Kidney capillary endothelial cell (primary cell): ENCODE measurements at regions not wholly inside any gene's neighbourhood (a gene's known extent, or its start where the extent isn't known, plus 50 kb on each side); places are given as distances from the start of the nearest gene placed in this dataset.

Source experiments
- DNase-seq: peaks from one replicate; pipeline ENCODE4 v3.0.0-alpha.2; 2018; ENCODE audit warnings: low spot score

DNA sequence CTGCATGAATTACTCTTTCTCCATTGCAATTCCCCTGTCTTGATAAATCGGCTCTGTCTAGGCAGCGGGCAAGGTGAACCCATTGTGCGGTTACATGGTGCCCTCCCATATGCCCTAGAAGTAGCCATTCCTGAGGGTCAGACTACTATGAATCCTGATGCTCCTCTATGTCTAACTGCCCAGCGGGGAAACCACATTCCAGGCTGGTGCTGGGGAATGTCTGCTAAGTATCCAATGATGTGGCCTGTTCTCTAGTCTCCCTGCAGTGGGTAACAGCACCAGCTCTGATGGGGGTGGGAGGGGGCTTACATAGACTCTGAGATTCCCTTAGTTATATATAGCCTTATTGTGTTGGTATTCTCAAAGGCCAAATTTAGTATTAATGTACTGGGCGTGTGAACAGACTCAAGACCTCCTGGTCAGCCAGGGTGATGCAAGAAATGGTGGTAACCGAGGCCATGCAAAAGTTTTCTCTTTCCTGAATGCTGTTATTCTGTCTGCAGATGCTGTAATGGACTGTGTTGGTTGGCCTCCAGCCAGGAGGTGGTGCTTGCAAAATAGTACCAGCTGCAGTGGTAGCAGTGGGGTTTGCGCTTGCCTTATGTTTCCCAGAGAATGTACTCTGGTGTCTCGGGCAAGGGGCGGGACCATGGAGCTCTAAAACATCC lies 564.8 kb upstream of the SLITRK1 start:
- DNase-seq = no peak

DNA sequence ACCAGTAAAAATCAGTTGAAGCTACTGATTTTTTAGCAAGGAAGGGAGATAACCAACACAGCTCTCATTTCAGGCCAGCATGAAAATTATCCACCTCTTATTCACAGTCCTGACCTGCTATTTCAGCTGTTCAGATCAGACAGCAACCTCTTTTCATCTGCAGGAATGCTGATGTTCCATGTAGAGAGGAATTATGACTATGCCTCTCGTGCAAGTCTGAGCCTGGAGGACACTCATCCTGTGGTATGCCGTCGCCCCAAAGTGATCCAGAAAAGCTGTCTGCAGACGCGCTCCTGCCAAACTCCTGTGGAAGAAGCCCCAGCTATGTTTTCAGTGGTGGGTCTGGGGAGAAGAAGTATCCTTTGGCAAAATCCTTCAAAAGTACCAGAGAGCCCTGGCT lies 563.5 kb upstream of the SLITRK1 start:
- no peak for DNase-seq

DNA sequence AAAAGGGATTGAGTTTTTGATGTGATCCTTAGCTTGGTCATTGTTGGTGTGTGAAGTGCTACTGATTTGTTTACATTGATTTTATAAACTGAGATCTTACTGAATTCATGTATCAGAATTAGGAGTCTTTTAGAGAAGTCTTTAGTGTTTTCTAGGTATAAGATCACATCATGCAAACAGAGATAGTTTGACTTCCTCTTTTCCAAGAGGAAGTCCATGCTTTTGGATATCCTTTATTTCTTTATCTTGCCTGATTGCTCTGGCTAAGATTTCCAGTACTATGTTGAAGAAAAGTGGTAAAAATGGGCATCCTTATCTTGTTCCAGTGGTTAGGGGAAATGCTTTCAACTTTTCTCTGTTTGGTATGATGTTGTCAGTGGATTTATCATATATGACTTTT lies 561.2 kb upstream of the SLITRK1 start:
- no peak for DNase-seq

DNA sequence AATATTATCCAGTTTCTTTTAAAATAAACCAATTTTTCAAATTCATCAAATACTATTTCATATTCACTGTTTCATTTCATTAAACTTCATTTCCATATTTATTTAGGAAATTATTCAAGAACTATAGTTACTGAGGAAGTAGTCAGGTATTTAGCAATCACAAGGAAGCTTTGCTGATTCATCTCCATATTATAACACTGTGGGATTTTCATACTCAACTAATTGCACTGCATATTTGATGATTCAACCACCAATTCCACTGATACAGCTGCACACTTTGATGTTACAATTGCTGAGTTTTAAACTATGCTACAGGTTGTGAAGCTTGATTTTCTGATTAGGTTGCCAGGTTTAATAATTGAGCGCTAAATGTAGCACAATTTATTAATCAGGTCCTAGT lies 556.8 kb upstream of the SLITRK1 start:
- DNase-seq = no peak

DNA sequence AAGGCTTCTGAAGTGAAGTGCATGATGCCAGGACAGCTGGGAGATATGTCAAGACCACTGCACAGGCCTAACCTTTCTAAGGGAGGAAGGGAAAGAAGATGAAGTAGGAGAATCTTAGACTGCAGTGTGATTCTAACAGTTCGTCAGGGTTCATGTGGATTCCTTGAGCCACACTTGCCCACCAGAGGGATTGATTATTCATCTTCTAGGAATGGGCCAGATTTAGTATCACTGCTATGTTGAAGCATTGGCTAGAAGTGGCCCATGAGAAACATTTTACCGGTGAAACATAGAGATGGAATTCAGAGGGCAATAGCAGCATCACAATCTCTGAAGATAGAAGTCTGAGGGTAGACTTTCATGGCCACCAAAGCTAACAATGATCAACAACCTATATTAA lies 550.8 kb upstream of the SLITRK1 start:
- DNase-seq = no peak

DNA sequence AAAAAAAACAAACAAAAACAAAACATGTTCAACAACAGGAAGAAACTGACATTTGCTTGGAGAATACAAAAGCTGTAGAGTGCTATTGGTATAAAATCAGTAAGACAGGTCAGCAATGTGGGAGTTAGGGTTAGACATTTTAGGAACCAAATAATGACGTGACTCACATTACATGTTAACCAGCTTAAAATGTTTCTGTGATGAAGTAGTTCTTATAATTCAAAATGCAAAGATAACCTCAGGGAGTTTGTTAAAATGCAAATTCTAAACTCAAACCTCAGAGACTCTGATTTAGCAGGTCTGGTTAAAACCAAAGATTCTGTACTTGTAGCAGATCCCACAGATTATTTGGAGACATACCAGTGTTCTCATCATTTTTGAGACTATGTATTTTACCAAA lies 549.4 kb upstream of the SLITRK1 start:
- no peak for DNase-seq

DNA sequence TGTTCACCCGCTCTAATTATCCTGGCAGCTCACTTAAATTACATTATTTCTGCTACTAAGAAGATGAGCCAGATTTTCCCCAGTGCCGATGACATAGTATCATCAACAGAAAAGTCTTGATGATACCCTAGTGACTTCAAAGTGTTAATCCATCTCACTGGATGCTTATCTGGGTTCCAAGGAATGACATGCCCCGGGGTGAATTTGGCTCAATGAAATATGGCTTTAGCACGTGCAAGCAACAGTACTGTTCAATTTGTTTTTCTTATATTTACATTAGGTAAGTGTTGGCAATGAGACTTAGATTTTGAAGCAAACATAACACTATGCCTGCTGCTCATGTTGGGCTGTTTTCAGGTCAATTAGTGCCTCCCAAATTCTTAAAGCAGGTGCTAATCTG lies 548.2 kb upstream of the SLITRK1 start:
- DNase-seq = no peak

DNA sequence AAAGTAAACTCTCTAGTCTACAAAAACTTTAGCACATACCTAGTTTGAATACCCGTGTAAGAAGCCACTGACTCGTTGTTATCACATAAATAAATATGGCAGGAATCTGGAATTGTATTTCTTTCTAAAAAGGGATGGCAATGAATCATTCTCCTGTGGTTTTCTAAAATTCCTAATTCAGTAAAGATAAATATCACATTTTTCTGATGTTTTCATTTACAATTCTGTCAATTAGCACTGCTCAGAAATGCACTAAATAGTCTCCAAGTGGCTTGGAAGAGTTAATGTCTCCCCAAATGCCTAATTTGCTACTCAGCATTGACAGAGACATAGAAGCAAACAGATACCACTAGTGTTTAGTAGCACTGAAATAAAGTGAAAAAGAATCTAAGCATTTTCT lies 547.7 kb upstream of the SLITRK1 start:
- DNase-seq = no peak

DNA sequence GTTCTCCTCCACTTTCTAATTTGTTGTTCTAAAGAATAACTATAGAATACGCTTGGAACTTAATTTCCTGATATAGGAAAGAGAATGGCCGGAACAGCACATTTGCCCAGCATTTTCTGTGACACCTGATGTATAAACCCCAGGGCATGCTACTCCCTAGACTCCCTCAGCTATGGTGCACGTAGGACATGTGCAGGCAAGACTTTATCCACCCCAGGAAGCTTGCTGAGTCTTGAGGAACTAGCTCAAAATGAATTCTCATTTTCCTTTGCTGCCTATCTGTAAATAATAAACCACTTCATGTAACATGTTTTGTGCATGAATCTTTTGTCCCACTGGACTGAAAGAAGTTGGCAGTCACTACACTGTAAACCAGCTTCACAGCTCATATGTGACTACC lies 535.8 kb upstream of the SLITRK1 start:
- no peak for DNase-seq

DNA sequence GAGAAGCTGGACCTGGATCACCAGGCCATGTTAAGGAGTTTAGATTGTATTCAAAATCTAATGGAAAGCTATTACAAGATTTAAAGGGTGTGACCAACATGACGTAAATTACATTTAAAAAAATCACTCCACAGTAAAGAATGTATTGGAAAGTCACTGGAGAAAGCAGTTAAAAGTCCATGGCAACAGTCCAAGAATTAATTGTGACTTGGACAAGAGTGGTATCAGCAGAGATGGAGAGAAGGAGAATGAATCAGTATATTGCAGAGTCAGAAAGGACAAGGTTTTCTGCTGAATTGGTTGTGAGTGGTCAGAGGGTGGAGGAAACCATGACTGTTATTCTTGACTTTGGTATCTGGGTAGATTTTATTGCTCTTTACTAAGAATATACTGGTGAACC lies 535.1 kb upstream of the SLITRK1 start:
- DNase-seq = no peak

DNA sequence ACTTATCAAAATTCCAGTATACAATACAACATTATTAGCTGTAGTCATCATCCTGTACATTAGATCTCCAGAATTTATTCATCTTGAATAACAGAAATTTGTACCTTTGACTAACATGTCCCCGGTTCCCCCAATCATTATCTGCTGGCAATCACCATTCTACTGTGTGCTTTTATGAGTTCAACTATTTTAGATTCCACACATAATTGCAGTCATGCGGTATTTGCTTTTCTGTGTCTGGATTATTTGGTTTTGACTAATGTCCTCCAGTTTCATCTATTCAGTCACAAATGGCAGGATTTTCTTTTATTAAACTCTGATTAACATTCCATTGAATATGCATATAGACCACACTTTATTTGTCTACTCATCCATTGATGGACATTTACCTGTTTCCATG lies 530.7 kb upstream of the SLITRK1 start:
- DNase-seq = no peak

DNA sequence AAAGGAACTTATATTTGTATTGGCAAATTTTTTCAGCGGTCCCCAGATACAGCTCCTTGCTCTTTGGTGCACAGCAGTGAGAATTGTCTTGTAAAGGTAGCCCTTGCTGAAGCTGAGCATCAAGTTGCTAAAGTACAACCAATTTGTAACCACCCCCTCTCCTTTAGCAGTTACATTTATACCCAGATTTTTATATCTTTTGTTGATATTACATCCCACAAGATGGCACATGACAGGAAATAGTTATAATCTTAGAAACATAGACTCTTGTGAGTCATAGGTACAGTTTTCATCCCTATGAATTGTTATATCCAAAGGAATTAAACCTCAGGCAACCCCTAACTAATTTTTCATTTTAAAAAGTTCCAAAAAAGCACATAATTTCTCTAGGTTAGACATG lies 523.0 kb upstream of the SLITRK1 start:
- DNase-seq = no peak

DNA sequence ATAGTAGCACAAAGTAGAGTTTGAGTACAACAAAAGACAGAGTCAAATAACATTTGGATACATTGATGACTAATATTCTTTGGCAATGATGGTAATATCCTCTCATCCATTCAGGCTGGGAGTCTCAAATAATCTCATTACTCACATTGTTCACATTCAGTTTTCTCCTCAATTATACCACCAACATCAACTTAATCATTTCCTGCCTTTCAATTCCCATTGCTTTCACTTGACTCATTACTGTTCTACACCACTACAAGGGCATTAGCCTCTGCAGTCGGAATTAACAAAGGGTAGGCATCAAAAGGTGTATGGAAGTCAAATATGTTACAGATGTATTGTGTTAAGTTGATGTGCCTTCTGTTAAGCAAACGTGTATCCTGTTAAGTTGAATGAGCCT lies 518.4 kb upstream of the SLITRK1 start:
- peak; percentile 19 for DNase-seq

DNA sequence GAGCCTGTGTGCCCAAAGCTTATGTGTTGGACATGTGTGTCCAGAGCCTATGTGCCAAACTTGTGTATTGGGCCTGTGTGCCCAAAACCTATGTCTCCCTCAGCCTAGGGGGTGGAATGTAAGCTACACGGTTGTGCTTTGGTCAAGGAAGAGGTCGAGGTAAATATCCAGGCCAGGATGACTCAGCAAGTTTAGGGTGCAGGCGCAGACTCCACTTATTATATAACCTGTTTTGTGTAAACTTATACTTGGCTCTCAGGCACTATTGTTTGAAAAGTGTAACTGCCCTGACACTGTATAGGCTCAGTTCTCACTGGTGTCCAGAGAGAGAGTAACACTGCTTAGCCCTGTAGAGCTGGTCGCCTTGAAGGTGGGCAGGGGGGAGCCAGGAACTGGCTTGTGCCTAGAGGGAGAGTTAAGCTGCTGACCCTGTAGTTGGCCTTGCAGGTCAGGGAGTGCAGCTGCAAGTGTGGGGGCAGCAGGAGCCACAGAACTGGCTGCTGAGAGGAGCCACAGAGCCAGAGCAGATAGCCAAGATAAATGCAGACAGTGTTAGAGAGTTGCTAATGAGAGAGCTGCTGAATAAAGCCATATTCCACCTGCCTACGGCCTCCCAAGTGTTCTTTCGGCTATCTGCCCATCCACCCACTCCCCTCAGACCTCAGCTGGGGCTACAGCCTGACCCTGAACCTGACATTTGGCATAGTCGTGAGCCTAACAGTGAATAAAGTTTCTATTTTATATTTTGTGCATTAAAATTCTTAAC lies 517.2 kb upstream of the SLITRK1 start:
- DNase-seq = no peak

DNA sequence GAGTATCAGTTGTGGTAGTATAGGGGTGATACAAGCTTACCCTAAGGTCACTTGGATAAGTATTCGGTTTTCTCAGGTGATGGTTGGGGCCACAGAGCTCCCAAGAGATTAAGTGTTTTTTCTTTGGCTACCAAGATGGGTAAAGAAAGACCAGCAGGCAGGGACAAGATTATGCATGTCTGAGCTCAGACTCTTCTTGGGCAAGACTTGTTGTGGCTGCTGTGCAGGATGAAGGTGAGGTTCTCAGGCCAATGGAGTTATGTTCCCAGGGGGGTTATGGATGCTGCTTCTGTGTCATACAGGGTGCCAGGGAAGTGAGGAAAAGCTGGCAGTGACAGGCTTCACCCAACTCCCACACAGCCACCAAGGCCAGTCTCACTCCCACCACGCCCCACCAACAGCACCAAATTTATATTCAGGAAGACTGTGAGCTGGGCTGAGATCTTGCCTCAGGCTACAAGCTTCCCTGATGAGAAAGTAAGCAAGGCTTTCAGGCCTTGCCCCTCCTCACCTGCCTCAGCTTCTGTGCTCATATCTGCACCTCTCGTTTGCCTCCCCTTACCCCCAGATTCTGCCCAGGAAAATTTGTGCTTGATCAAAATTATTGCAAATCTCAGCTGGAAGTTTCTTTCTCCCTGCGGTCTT lies 511.8 kb upstream of the SLITRK1 start:
- no peak for DNase-seq

DNA sequence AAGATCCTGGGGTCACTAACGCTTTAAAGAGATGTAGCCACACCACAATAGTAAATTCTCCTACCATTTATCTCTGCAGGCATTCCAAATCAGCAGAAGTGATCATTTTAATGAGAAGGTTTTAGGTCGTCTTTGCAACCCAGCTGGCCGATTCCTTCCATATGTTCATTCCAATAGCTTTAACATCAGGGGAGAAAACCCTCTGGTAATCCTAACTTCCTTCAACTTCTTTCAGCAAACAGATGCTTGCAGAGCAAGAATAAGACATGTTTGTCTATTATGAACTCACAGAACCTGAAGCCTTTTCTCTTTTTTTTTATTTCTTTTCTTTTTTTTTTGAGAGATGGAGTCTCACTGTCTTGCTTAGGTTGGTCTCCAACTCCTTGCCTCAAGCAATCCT lies 498.6 kb upstream of the SLITRK1 start:
- no peak for DNase-seq

DNA sequence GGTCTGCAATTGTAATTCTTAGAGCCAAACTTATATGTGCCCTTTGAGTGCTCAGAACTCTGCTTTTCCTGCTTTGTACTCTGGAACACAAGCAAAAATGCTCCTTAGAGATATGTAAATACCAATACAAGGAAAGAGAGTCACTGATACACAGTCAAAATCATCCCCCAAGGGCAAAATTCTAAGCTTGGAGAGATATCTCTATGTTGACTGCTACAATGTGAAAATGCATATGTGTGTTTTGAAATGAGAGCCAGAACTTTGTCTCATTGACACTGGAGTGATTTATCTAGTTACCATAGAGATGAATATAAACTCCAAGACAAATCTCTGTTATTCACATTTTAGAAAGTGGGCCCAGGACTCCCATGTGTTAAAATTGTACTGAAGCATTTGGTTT lies 494.8 kb upstream of the SLITRK1 start:
- no peak for DNase-seq

DNA sequence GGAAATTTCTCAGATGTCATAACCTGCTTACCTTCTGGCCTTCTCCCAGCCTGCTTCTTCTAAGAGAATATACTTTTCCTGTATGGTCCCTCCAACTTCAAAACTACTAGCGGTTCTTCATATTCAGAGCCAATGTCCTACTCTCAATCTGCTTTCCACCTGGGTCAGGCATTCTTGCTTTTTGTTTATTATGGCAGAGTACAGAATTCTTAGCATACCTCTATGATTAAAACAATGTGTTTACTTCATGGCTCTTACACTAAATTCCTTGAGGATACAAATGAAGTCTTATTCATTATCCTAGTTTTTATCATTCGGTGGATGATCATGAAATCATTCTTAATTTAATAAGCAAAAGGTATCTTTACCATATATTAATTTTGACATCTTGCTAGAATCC lies 484.2 kb upstream of the SLITRK1 start:
- DNase-seq = no peak

DNA sequence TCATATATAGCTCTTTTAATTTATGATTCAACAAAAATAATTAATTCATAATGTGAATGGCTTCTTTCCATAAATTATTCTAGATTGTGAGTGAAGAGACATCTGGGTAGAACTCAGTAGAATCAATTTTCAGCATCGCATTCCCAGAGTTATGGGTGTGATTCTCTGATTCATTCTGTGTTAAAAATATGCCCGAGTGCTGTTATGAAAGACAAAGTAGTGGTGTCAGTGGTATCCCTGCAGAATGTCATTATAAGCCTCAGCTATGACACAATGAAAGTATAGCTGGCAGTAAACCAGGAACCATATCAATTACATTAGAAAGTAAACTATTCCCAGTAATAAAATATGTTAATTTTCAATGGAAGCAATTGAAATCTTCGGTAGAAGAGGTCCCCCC lies 480.5 kb upstream of the SLITRK1 start:
- DNase-seq = no peak

DNA sequence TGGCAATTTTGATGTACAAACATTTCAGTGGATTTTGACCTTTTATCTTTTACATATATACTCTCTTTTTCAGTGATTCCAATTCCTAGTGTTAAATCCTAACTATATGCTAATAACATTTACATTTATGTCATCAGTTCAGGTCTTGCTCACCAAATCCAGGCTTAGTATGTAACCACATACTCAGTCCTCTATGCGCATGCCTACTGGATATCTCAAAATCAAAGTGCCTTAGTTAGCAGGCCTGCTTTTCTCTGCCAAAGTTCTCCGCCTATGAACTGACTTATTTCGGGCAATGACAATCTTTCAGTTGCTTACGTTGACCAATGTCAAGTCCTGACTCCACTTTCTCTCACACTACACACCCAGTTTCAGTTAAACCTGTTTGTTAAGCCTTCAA lies 478.5 kb upstream of the SLITRK1 start:
- DNase-seq = no peak

DNA sequence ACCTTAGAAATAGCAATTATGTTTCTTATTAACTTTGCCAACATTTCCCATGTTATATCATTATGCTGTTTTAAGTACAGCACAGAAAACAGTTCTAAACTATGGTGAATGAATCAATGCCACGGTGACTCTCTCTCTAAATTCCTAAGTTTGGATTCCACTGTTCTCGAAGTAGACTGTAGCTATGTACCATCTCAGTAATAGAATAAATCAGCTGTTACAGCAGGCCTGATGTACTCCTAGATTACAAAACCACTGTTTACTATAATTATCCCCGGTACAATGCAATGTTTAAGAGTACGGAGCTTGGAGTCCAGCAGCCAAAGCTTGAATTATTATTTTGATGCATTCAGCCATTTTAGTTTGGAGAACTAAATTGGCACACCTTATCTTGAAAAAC lies 476.3 kb upstream of the SLITRK1 start:
- no peak for DNase-seq

DNA sequence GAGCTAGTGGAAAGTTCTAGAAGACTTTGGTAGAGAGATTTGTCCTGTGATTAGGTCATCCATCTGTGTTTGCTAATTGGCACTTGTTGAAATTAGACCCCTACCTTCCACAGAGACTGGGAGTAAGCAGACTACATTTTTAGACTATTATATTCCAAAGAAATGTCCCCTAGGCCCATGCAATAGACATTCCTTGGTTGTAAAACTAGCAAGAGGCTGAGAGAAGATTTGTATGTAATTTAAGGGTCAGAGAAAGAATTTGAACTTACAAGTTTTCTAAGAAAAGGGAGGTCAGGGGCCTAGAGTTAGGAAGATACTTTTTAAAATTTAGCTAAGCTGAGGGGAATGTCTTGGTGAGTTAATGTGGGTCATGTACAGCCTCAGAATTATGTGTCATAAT lies 470.7 kb upstream of the SLITRK1 start:
- no peak for DNase-seq

DNA sequence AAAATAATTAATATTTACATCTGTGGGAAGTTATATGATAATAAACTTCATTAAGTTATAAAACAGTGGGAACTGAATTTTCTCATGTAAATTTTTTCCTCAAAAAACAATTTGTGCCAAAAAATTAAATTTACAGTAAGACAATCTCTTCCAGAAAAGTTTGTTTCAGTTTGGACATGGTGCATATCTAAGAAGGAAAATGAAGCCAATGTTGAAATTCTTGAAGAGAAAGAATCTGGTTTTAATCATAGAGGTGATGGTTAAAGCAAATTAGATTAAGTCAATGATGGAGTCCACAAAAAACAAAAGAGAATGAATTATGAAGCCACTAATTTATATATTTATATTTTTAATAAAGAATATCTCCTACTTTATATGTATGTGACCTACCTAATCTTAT lies 457.2 kb upstream of the SLITRK1 start:
- no peak for DNase-seq

DNA sequence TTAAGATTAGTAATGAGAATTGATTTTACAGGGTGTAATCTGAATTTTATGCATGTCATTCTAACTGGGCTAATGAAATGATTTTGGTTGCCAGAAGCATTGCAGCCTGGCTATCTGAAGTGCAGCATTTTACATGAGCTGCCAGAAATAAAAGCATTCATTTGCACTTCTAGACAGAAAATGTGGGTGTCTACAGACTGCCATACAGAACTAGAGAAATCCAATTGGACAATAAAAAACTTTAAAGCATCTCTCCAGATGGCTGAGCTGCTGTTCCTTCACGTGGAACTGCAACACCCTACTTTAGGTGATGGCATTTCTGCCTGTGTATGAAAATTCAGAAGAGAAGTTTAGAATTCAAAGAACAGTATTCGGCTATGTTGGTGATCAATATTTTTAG lies 450.1 kb upstream of the SLITRK1 start:
- DNase-seq = no peak
